Activated CD8-positive, alpha-beta memory T cell treated with anti-CD3 and anti-CD28 coated beads, Interleukin-2, amount 50 U/mL, for 48 hours (primary cell): ENCODE measurements at regions not wholly inside any gene's neighbourhood (a gene's known extent, or its start where the extent isn't known, plus 50 kb on each side); places are given as distances from the start of the nearest gene placed in this dataset.
"Not testable (repeated sequence)": the region's sequence is repeated elsewhere in the genome, so short reads cannot be mapped to it uniquely, and the experiment has no call there.

Source experiments
- DNase-seq: peaks from one replicate; pipeline ENCODE4 v3.0.0-alpha.2; 2020

- DNase-seq = no peak
Observed at GRCh38 chr5:163706053-163706771, 200.8 kb downstream of the MAT2B start.

GRCh38 chr5:163712011-163712410, 206.6 kb downstream of the MAT2B start:
- no peak for DNase-seq

GRCh38 chr5:163718272-163718671, 212.9 kb downstream of the MAT2B start:
- no peak for DNase-seq

- no peak for DNase-seq
Observed at GRCh38 chr5:163724305-163724704, 218.9 kb downstream of the MAT2B start.

- no peak for DNase-seq
Observed at GRCh38 chr5:163727028-163727427, 221.6 kb downstream of the MAT2B start.

- DNase-seq = no peak
Observed at GRCh38 chr5:163730206-163730756, 224.9 kb downstream of the MAT2B start.

GRCh38 chr5:163731256-163731655, 225.8 kb downstream of the MAT2B start:
- no peak for DNase-seq

GRCh38 chr5:163735069-163735468, 229.7 kb downstream of the MAT2B start:
- no peak for DNase-seq

GRCh38 chr5:163747586-163747985, 242.2 kb downstream of the MAT2B start:
- DNase-seq = no peak

- no peak for DNase-seq
Observed at GRCh38 chr5:163748934-163749333, 243.5 kb downstream of the MAT2B start.

GRCh38 chr5:163750415-163750814, 245.0 kb downstream of the MAT2B start:
- DNase-seq = not testable (repeated sequence)

- no peak for DNase-seq
Observed at GRCh38 chr5:163755505-163755904, 250.1 kb downstream of the MAT2B start.

GRCh38 chr5:163756170-163756569, 250.8 kb downstream of the MAT2B start:
- DNase-seq = no peak

GRCh38 chr5:163757344-163757743, 251.9 kb downstream of the MAT2B start:
- no peak for DNase-seq

- no peak for DNase-seq
Observed at GRCh38 chr5:163758283-163758711, 252.9 kb downstream of the MAT2B start.

- no peak for DNase-seq
Observed at GRCh38 chr5:163759000-163759704, 253.7 kb downstream of the MAT2B start.

GRCh38 chr5:163760498-163760897, 255.1 kb downstream of the MAT2B start:
- no peak for DNase-seq

GRCh38 chr5:163766936-163767670, 261.7 kb downstream of the MAT2B start:
- no peak for DNase-seq

- DNase-seq = no peak
Observed at GRCh38 chr5:163770625-163771024, 265.2 kb downstream of the MAT2B start.

- no peak for DNase-seq
Observed at GRCh38 chr5:163772241-163772640, 266.8 kb downstream of the MAT2B start.

- no peak for DNase-seq
Observed at GRCh38 chr5:163772644-163773043, 267.2 kb downstream of the MAT2B start.

- DNase-seq = no peak
Observed at GRCh38 chr5:163773226-163773625, 267.8 kb downstream of the MAT2B start.

GRCh38 chr5:163789870-163790269, 284.5 kb downstream of the MAT2B start:
- DNase-seq = no peak
